PFSK-1 (cell line): ENCODE measurements at regions not wholly inside any gene's neighbourhood (a gene's known extent, or its start where the extent isn't known, plus 50 kb on each side); places are given as distances from the start of the nearest gene placed in this dataset.

Experiments
- FOXP2 ChIP-seq: optimal IDR thresholded peaks from 2 replicates; pipeline ENCODE3; 2011; ENCODE audit warnings: borderline replicate concordance, control low read depth, inconsistent platforms; ENCODE audit not compliant: insufficient read depth; ENCODE audit errors: extremely low read length, extremely low read depth
- POLR2AphosphoS5 ChIP-seq: IDR thresholded peaks from 2 replicates; pipeline ENCODE4 v1.6.1; 2012; ENCODE audit warnings: low read depth, mild to moderate bottlenecking, control low read depth, low read length, moderate library complexity
- SIN3A ChIP-seq: IDR thresholded peaks from 2 replicates; pipeline ENCODE4 v1.6.1; 2012; ENCODE audit warnings: mild to moderate bottlenecking, low read length, moderate library complexity, borderline replicate concordance; ENCODE audit not compliant: insufficient read depth
- TAF1 ChIP-seq: IDR thresholded peaks from 2 replicates; pipeline ENCODE4 v1.6.1; 2012; ENCODE audit warnings: low read length, control low read depth, borderline replicate concordance; ENCODE audit not compliant: insufficient read depth
- TF ChIP-seq, protein P1 (sequence below), 2 experiments: IDR thresholded peaks; 2 replicates each; pipeline versions ENCODE4 v1.6.1 to v1.8.0; 2011 to 2012; ENCODE audit warnings: low read depth in 2 of 2, low read length in 2 of 2, control low read depth in 1 of 2, inconsistent platforms in 1 of 2, mild to moderate bottlenecking in 1 of 2, moderate library complexity in 1 of 2; ENCODE audit not compliant: insufficient read depth in 1 of 2

DNA sequence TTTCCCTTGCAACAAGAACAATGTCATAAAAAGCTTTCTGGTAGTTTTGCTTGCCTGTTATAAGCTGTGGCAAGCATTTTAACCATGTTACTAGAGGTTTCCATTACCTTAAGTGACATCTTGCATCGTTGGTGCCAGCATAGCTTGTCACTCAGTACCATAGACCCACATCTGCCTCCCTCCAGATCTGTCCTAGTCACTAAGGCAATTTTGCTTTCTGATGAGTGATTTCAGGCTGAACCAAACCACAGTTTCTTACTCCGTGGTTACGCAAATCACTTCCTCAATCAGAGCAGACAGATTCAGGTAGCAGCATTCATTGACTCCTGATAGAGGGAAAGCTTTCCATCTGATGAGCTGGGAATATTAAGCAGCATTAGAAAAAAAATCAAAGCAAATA is 1057.5 kb upstream of the FAM98A start:
- TF ChIP-seq FOXP2 = no peak
- TF ChIP-seq, protein P1, sequence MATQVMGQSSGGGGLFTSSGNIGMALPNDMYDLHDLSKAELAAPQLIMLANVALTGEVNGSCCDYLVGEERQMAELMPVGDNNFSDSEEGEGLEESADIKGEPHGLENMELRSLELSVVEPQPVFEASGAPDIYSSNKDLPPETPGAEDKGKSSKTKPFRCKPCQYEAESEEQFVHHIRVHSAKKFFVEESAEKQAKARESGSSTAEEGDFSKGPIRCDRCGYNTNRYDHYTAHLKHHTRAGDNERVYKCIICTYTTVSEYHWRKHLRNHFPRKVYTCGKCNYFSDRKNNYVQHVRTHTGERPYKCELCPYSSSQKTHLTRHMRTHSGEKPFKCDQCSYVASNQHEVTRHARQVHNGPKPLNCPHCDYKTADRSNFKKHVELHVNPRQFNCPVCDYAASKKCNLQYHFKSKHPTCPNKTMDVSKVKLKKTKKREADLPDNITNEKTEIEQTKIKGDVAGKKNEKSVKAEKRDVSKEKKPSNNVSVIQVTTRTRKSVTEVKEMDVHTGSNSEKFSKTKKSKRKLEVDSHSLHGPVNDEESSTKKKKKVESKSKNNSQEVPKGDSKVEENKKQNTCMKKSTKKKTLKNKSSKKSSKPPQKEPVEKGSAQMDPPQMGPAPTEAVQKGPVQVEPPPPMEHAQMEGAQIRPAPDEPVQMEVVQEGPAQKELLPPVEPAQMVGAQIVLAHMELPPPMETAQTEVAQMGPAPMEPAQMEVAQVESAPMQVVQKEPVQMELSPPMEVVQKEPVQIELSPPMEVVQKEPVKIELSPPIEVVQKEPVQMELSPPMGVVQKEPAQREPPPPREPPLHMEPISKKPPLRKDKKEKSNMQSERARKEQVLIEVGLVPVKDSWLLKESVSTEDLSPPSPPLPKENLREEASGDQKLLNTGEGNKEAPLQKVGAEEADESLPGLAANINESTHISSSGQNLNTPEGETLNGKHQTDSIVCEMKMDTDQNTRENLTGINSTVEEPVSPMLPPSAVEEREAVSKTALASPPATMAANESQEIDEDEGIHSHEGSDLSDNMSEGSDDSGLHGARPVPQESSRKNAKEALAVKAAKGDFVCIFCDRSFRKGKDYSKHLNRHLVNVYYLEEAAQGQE (IDR thresholded peaks at IDR 0.05; ENCODE audit: insufficient read depth in 1 of 2, low read depth in 2 of 2, low read length in 2 of 2) = no peak
- no peak for TF ChIP-seq SIN3A
- TF ChIP-seq POLR2AphosphoS5 = no peak
- no peak for TF ChIP-seq TAF1

DNA sequence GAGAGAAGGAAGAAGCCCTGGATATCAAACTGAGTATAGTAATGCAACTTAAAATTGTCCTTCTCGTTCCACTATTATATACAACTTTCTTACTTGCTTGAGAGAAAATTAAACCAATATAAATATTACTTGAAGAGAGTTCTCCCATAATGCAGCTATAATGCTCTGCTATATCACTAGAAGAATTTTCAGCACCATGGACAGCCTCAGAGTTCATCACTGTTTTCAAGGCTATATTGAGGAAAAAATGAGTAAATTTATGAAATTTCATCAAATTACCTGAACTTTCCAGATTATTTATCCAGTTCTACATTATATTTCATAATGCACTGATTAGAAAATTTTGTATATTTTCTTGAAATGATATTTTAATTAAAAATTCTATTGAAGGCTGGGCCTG is 1053.5 kb upstream of the FAM98A start:
- TF ChIP-seq, protein P1 (IDR thresholded peaks at IDR 0.05; ENCODE audit: insufficient read depth in 1 of 2, low read depth in 2 of 2, low read length in 2 of 2) = peak; percentile 76 to 84
- no peak for TF ChIP-seq POLR2AphosphoS5

DNA sequence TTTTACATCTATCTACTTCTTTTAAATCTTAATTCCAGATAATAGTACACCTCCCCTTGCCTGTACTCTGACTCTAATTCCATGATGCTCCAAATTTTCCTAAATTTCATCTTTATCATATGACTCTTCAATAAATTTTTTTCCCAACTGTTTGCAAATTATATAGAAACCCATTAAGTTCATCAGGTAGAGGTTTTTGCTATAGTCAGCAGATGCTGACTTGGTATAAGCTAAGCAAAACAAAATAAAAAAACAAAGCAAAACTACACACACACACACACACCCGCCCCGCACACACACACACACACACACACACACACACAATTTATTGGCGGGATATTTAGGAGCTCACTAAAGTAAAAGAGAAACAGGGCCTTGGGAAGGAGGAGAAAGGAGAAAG is 1047.8 kb upstream of the FAM98A start:
- TF ChIP-seq SIN3A (no peak), TAF1 (no peak), FOXP2 (no peak), POLR2AphosphoS5 (no peak)
- TF ChIP-seq, protein P1 (IDR thresholded peaks at IDR 0.05; ENCODE audit: insufficient read depth in 1 of 2, low read depth in 2 of 2, low read length in 2 of 2) = no peak

DNA sequence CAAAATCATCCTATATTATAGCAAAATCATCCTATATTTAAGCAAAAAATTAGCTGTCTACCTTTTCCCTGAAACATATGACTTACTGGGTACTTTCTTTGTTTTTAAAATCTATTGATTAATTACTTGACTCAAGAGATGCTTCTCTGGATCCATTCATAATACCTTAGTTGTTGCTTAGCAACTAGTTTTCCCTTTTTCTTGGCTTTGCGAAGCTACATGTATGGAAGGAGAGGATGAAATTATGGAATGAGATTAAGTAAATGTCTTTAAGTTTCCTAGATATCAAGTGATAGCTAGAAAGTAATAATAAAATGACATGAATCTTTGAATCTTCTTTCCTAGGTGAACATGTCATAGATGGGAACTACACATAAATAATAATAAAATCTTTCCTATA is 1033.2 kb upstream of the FAM98A start:
- TF ChIP-seq TAF1 = no peak
- TF ChIP-seq SIN3A = no peak
- TF ChIP-seq, protein P1 (IDR thresholded peaks at IDR 0.05; ENCODE audit: insufficient read depth in 1 of 2, low read depth in 2 of 2, low read length in 2 of 2) = no peak
- no peak for TF ChIP-seq FOXP2
- no peak for TF ChIP-seq POLR2AphosphoS5

DNA sequence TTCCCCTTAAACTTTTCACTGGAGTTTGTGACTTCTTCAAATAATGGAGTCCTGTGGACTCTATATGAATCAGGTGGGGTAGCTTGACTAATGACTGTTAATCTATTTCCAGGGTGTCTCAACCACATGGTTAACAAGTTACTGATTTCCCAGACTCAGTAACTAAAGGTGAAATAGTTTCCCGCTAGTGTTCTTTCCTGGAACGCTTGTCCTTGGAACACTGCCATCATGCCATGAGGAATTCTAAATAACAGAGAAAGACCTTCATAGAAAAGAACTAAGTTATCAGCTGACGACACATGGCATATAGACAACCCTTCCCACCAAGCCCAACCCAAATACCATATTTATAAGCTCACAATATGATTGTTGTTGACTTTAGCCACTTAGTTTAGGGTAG is 1027.9 kb upstream of the FAM98A start:
- TF ChIP-seq FOXP2 = no peak
- TF ChIP-seq SIN3A = no peak
- TF ChIP-seq POLR2AphosphoS5 = no peak
- TF ChIP-seq TAF1 = no peak
- TF ChIP-seq, protein P1 (IDR thresholded peaks at IDR 0.05; ENCODE audit: insufficient read depth in 1 of 2, low read depth in 2 of 2, low read length in 2 of 2) = no peak
